Breast epithelium (tissue), 3 donors: ENCODE measurements at regions not wholly inside any gene's neighbourhood (a gene's known extent, or its start where the extent isn't known, plus 50 kb on each side); places are given as distances from the start of the nearest gene placed in this dataset.

Experiments used
- CTCF ChIP-seq, 3 donors: fragments of 450-650 bp; IDR thresholded peaks; one replicate each; pipeline ENCODE4 v1.5.1; 2016 to 2017; ENCODE audit warnings: antibody characterized with exemption in 3 of 3, mild to moderate bottlenecking in 3 of 3, moderate library complexity in 3 of 3
- POLR2A ChIP-seq: fragments of 450-650 bp; IDR thresholded peaks from one replicate; pipeline ENCODE4 v1.6.1; 2016; ENCODE audit warnings: antibody characterized with exemption, mild to moderate bottlenecking, moderate library complexity

GRCh38 chr1:118773656-118774055 lies 214.5 kb downstream of the TBX15 start:
- TF ChIP-seq CTCF (IDR thresholded peaks at IDR 0.05) (no peak), POLR2A (no peak)
